ENCODE measurements at regions not wholly inside any gene's neighbourhood (a gene's known extent, or its start where the extent isn't known, plus 50 kb on each side); places are given as distances from the start of the nearest gene placed in this dataset.
"Not testable (repeated sequence)": the region's sequence is repeated elsewhere in the genome, so short reads cannot be mapped to it uniquely, and the experiment has no call there.

- H3K27ac ChIP-seq (ENCODE audit: low read length) = no peak overlapping the region
- H3K4me3 ChIP-seq (ENCODE audit: low read depth in 1 of 2, low read length in 2 of 2) = no peak overlapping the region
- no peaks in the 10 kb centered on the region for H3K36me3 ChIP-seq (ENCODE audit: control insufficient read depth in 1 of 2, insufficient read depth in 2 of 2, low read length in 2 of 2)
- H3K9me3 ChIP-seq (ENCODE audit: control insufficient read depth in 1 of 2, low read length in 2 of 2) = no peaks in the 10 kb centered on the region
- H3K27me3 ChIP-seq (ENCODE audit: low read depth, low read length) = no peaks in the 10 kb centered on the region
- no peaks in the 10 kb centered on the region for H3K4me1 ChIP-seq (ENCODE audit: control insufficient read depth in 1 of 2, insufficient read depth in 2 of 2, low read length in 2 of 2)
Measured at GRCh38 chr12:17030338-17030737, 424.4 kb upstream of the LMO3 start.

GRCh38 chr12:17028348-17028747 is 422.4 kb upstream of the LMO3 start:
- H3K4me3 ChIP-seq (ENCODE audit: low read depth in 1 of 2, low read length in 2 of 2) = no peak overlapping the region
- no peaks in the 10 kb centered on the region for H3K36me3 ChIP-seq (ENCODE audit: control insufficient read depth in 1 of 2, insufficient read depth in 2 of 2, low read length in 2 of 2)
- no peak overlapping the region for H3K27ac ChIP-seq (ENCODE audit: low read length)
- H3K27me3 ChIP-seq (ENCODE audit: low read depth, low read length) = no peaks in the 10 kb centered on the region
- H3K4me1 ChIP-seq (ENCODE audit: control insufficient read depth in 1 of 2, insufficient read depth in 2 of 2, low read length in 2 of 2) = no peaks in the 10 kb centered on the region
- no peaks in the 10 kb centered on the region for H3K9me3 ChIP-seq (ENCODE audit: control insufficient read depth in 1 of 2, low read length in 2 of 2)

- not testable (repeated sequence) for H3K4me3 ChIP-seq (ENCODE audit: low read depth in 1 of 2, low read length in 2 of 2); H3K27ac ChIP-seq (ENCODE audit: low read length); H3K4me1 ChIP-seq (ENCODE audit: control insufficient read depth in 1 of 2, insufficient read depth in 2 of 2, low read length in 2 of 2); H3K27me3 ChIP-seq (ENCODE audit: low read depth, low read length); H3K9me3 ChIP-seq (ENCODE audit: control insufficient read depth in 1 of 2, low read length in 2 of 2); H3K36me3 ChIP-seq (ENCODE audit: control insufficient read depth in 1 of 2, insufficient read depth in 2 of 2, low read length in 2 of 2)
Measured at GRCh38 chr12:17025424-17025823, 419.5 kb upstream of the LMO3 start.

DNA sequence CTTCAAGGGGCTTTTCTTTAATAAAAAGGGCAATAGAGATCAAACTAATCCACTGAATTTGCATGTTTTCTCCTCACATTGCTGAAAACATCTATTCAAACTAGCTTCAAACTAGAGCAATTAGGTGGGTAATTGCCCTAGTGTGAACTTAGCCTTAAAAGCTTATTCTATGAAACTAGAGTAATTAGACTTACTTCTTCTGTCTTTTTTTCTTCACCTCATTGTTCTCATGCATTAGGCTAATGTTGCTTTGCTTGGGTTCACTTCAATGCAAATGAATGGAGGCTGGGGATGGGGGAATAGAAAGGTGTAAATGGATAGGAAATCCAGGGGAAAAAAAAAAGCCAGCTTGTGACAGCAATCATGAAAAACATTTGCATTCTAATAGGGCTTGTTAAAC is 414.8 kb upstream of the LMO3 start:
- no peak overlapping the region for H3K4me3 ChIP-seq (ENCODE audit: low read depth in 1 of 2, low read length in 2 of 2)
- H3K36me3 ChIP-seq (ENCODE audit: control insufficient read depth in 1 of 2, insufficient read depth in 2 of 2, low read length in 2 of 2) = no peaks in the 10 kb centered on the region
- peaks cover 0 to under 1% of the 10 kb centered on the region in 2 donors for H3K9me3 ChIP-seq (ENCODE audit: control insufficient read depth in 1 of 2, low read length in 2 of 2)
- H3K4me1 ChIP-seq (ENCODE audit: control insufficient read depth in 1 of 2, insufficient read depth in 2 of 2, low read length in 2 of 2) = no peaks in the 10 kb centered on the region
- no peak overlapping the region for H3K27ac ChIP-seq (ENCODE audit: low read length)
- no peaks in the 10 kb centered on the region for H3K27me3 ChIP-seq (ENCODE audit: low read depth, low read length)

DNA sequence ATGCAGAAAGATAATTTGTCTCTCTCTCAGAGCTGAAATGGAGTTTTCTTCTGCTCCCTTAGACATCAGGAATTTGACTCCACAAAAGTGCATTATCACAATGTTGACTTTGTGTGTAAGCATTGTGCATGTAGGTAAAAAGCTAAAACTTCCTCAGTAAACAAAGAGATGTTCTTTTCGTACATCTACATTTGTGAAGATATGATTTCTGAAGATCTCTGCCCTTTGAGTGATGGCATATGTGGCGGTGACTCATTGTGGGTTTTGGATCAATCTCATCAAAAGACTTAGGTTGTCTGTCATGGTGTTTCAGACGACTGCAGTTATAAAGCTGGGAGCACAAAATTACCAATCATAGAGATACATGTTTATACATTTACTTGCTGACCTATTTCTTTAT is 411.4 kb upstream of the LMO3 start:
- no peaks in the 10 kb centered on the region for H3K27me3 ChIP-seq (ENCODE audit: low read depth, low read length)
- H3K4me1 ChIP-seq (ENCODE audit: control insufficient read depth in 1 of 2, insufficient read depth in 2 of 2, low read length in 2 of 2) = no peaks in the 10 kb centered on the region
- no peak overlapping the region for H3K27ac ChIP-seq (ENCODE audit: low read length)
- H3K36me3 ChIP-seq (ENCODE audit: control insufficient read depth in 1 of 2, insufficient read depth in 2 of 2, low read length in 2 of 2) = no peaks in the 10 kb centered on the region
- no peak overlapping the region for H3K4me3 ChIP-seq (ENCODE audit: low read depth in 1 of 2, low read length in 2 of 2)
- peaks cover 0 to 5% of the 10 kb centered on the region in 2 donors for H3K9me3 ChIP-seq (ENCODE audit: control insufficient read depth in 1 of 2, low read length in 2 of 2)

GRCh38 chr12:17016116-17016864 is 410.3 kb upstream of the LMO3 start:
- H3K27ac ChIP-seq (ENCODE audit: low read length) = no peak overlapping the region

GRCh38 chr12:17015501-17015900 is 409.5 kb upstream of the LMO3 start:
- Histone ChIP-seq H3K27ac (ENCODE audit: low read length) (no peak overlapping the region), H3K36me3 (ENCODE audit: control insufficient read depth in 1 of 2, insufficient read depth in 2 of 2, low read length in 2 of 2) (no peaks in the 10 kb centered on the region), H3K9me3 (ENCODE audit: control insufficient read depth in 1 of 2, low read length in 2 of 2) (peaks cover 0 to 5% of the 10 kb centered on the region in 2 donors), H3K27me3 (ENCODE audit: low read depth, low read length) (no peaks in the 10 kb centered on the region), H3K4me3 (ENCODE audit: low read depth in 1 of 2, low read length in 2 of 2) (no peak overlapping the region), H3K4me1 (ENCODE audit: control insufficient read depth in 1 of 2, insufficient read depth in 2 of 2, low read length in 2 of 2) (no peaks in the 10 kb centered on the region)

More at GRCh38 chr12:17016116-17016864, 410.3 kb upstream of the LMO3 start:
- Histone ChIP-seq H3K27me3 (ENCODE audit: low read depth, low read length) (no peaks in the 10 kb centered on the region), H3K4me3 (ENCODE audit: low read depth in 1 of 2, low read length in 2 of 2) (no peak overlapping the region), H3K9me3 (ENCODE audit: control insufficient read depth in 1 of 2, low read length in 2 of 2) (peaks cover 0 to 5% of the 10 kb centered on the region in 2 donors), H3K4me1 (ENCODE audit: control insufficient read depth in 1 of 2, insufficient read depth in 2 of 2, low read length in 2 of 2) (no peaks in the 10 kb centered on the region), H3K36me3 (ENCODE audit: control insufficient read depth in 1 of 2, insufficient read depth in 2 of 2, low read length in 2 of 2) (no peaks in the 10 kb centered on the region)

- not testable (repeated sequence) for H3K4me1 ChIP-seq (ENCODE audit: control insufficient read depth in 1 of 2, insufficient read depth in 2 of 2, low read length in 2 of 2); H3K27me3 ChIP-seq (ENCODE audit: low read depth, low read length); H3K4me3 ChIP-seq (ENCODE audit: low read depth in 1 of 2, low read length in 2 of 2); H3K36me3 ChIP-seq (ENCODE audit: control insufficient read depth in 1 of 2, insufficient read depth in 2 of 2, low read length in 2 of 2); H3K27ac ChIP-seq (ENCODE audit: low read length); H3K9me3 ChIP-seq (ENCODE audit: control insufficient read depth in 1 of 2, low read length in 2 of 2)
Measured at GRCh38 chr12:17007442-17008040, 401.6 kb upstream of the LMO3 start.

DNA sequence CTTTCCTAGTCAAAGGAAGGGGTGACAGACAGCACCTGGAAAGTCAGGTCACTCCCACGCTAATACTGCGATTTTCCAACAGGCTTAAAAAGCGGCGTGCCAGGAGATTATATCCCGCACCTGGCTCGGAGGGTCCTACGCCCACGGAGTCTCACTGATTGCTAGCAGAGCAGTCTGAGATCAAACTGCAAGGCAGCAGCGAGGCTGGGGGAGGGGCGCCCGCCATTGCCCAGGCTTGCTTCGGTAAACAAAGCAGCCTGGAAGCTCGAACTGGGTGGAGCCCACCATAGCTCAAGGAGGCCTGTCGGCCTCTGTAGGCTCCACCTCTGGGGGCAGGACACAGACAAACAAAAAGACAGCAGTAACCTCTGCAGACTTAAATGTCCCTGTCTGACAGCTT is 392.6 kb upstream of the LMO3 start:
- H3K27me3 ChIP-seq (ENCODE audit: low read depth, low read length); H3K4me3 ChIP-seq (ENCODE audit: low read depth in 1 of 2, low read length in 2 of 2); H3K9me3 ChIP-seq (ENCODE audit: control insufficient read depth in 1 of 2, low read length in 2 of 2); H3K27ac ChIP-seq (ENCODE audit: low read length); H3K4me1 ChIP-seq (ENCODE audit: control insufficient read depth in 1 of 2, insufficient read depth in 2 of 2, low read length in 2 of 2); H3K36me3 ChIP-seq (ENCODE audit: control insufficient read depth in 1 of 2, insufficient read depth in 2 of 2, low read length in 2 of 2): not testable (repeated sequence)

- H3K9me3 ChIP-seq (ENCODE audit: control insufficient read depth in 1 of 2, low read length in 2 of 2) = peaks cover 0 to 2% of the 10 kb centered on the region in 2 donors
- no peaks in the 10 kb centered on the region for H3K36me3 ChIP-seq (ENCODE audit: control insufficient read depth in 1 of 2, insufficient read depth in 2 of 2, low read length in 2 of 2)
- no peaks in the 10 kb centered on the region for H3K27me3 ChIP-seq (ENCODE audit: low read depth, low read length)
- H3K4me1 ChIP-seq (ENCODE audit: control insufficient read depth in 1 of 2, insufficient read depth in 2 of 2, low read length in 2 of 2) = no peaks in the 10 kb centered on the region
- no peak overlapping the region for H3K4me3 ChIP-seq (ENCODE audit: low read depth in 1 of 2, low read length in 2 of 2)
- H3K27ac ChIP-seq (ENCODE audit: low read length) = no peak overlapping the region
Measured at GRCh38 chr12:16984484-16984883, 378.5 kb upstream of the LMO3 start.

- no peaks in the 10 kb centered on the region for H3K4me1 ChIP-seq (ENCODE audit: control insufficient read depth in 1 of 2, insufficient read depth in 2 of 2, low read length in 2 of 2)
- no peak overlapping the region for H3K27ac ChIP-seq (ENCODE audit: low read length)
- H3K36me3 ChIP-seq (ENCODE audit: control insufficient read depth in 1 of 2, insufficient read depth in 2 of 2, low read length in 2 of 2) = no peaks in the 10 kb centered on the region
- H3K9me3 ChIP-seq (ENCODE audit: control insufficient read depth in 1 of 2, low read length in 2 of 2) = no peaks in the 10 kb centered on the region
- no peak overlapping the region for H3K4me3 ChIP-seq (ENCODE audit: low read depth in 1 of 2, low read length in 2 of 2)
- H3K27me3 ChIP-seq (ENCODE audit: low read depth, low read length) = no peaks in the 10 kb centered on the region
Measured at GRCh38 chr12:16972923-16973770, 367.2 kb upstream of the LMO3 start.
